NOMO-1 (cell line): ENCODE measurements at regions not wholly inside any gene's neighbourhood (a gene's known extent, or its start where the extent isn't known, plus 50 kb on each side); places are given as distances from the start of the nearest gene placed in this dataset.
"Not testable (repeated sequence)": the region's sequence is repeated elsewhere in the genome, so short reads cannot be mapped to it uniquely, and the experiment has no call there.

Experiments used
- DNase-seq, 2 experiments: peaks; one replicate each; lab custom pipeline; 2025; ENCODE audit not compliant: unreplicated experiment in 2 of 2; lab: John Stamatoyannopoulos, UW

DNA sequence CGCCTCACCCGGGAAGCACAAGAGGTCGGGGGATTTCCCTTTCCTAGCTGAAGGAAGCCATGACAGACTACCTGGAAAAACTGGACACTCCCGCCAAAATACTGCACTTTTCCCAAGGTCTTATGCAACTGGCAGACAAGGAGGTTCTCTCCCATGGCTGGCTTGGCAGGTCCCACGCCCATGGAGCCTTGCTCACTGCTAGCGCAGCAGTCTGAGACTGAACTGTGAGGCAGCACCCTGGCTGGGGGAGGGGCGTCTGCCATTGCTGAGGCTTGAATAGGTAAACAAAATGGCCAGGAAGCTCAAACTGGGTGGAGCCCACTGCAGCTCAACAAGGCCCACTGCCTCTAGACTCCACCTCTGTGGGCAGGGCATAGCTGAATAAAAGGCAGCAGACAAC, 92.1 kb downstream of the C4BPA start:
- not testable (repeated sequence) for DNase-seq

- not testable (repeated sequence) for DNase-seq
Observed at GRCh38 chr1:207201534-207201933, 97.5 kb downstream of the C4BPA start.

DNA sequence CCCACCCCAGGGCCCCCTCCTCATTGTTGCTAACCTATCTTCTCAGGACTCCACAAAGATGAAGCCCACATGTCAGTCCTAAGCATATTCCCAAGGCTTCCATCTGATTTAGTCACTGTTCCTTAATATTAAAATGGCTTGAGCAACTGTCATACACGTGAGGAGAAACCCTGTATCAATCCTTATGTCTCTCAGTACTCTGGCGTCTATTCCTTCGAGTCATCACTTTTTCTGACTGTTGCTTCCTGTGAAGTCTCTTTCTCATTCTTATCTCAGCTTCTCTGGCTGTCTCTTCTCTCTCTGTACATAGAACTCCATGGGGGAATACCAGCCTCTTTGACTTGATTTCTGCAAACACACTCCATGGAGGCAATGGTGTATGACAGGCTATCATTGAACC, 98.4 kb downstream of the C4BPA start:
- DNase-seq: no peak

- peak in 1 of 2 experiments; percentile 6 for DNase-seq
Observed at GRCh38 chr1:207203541-207203940, 99.5 kb downstream of the C4BPA start.

DNA sequence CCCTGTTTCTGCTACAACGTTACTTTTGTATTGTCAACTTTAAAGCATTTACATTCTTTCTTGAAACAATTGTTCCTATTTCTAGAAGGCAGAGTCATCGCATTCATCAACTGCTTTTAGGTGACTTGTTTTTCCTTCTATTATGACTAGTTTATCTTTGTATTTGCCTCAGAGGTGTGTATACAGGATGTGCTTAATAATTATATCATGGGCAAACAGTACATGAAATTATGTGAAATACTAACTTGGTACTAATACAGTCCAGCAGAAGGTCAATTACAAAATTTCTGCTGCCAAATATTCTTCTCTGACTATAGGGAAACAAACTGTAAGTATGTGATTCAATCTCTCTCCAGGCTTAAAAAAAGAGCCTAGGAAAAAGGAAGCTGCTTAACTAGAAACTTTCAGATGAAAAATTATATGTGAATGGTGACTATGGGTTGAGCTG, 101.6 kb downstream of the C4BPA start:
- DNase-seq: no peak

- DNase-seq: not testable (repeated sequence)
Observed at GRCh38 chr1:207208691-207209090, 104.7 kb downstream of the C4BPA start.

DNA sequence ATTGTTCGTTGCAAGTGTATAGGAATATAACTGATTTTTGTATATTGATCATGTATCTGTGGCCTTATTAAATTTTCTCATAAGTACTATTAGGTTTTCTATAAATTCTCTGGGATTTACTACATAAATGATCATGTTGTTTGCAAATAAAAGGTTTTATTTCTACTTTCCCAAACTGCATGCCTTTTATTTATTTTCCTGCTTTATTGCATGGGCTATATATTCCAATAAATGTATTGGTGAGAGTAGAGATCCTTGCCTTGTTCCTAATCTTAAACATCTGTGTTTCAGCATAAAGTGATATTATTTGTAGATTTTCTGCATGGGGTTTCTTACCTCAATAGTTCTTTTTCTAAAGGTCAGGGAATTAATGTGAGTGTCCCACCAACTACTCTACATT, 107.0 kb upstream of the CD55 start:
- no peak for DNase-seq

- peak in 1 of 2 experiments; percentile 56 for DNase-seq
Observed at GRCh38 chr1:207217778-207218511, 103.5 kb upstream of the CD55 start.

- DNase-seq: no peak
Observed at GRCh38 chr1:207218512-207219362, 102.7 kb upstream of the CD55 start.

GRCh38 chr1:207219979-207220889, 101.2 kb upstream of the CD55 start:
- no peak for DNase-seq

GRCh38 chr1:207221934-207222351, 99.5 kb upstream of the CD55 start:
- DNase-seq: no peak

DNA sequence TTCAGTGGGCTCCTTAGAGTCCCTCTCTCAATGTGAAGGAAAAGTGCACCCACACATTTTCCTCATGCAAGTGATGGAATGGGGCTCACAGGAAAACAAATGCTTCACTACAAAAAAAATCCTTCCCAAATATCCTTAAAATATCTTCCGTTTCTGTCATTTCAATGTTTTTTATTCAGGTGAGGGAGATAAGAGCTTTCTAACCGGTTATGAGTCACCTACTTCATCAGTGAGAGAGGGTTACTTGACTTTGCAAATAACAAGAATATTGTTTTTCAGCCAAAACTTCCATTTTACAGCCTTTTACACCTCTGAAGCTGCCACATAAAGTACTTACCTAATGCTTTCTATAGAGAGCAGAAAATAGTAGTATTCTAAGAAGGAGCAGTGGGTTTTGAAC, 98.3 kb upstream of the CD55 start:
- no peak for DNase-seq

DNA sequence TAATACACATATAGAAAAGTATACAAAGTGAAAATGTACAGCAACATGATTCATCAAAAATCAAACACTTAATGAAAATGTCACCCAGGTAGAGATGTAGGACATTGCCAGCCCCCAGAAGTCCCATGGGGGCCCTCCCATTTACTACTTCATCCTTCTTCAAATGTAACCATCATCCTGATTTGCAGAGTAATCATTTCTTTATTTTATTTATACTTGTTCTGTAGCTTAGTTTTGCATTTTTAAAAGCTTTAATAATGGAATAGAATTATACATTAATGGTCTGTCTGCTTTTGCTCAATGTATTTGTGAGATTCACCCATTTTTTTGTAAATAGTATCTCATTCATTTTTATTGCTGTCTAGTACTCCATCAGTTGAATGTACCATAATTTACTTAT, 96.8 kb upstream of the CD55 start:
- DNase-seq: no peak

DNA sequence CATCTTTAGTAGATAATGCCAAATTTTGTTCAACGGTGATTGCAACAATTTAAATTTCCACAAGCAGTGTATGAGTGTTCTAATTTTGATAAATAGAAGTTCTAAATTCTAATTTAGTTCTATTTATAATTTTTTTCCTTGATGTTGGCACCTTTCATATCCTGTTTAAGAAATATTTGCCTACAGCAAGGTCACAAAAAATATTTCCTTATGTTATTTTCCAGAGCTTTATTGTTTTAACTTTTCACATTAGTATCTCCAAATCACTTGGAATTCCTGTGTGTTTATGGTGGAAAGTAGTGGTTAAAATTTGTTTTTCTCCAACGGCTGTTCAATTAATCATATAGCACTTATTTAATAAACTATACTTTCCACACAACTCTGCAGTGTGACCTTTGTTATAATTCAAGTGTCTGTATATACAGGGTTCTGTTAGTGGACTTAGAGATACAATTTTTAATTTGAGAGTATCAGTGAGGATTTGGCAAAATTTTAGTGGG, 94.3 kb upstream of the CD55 start:
- no peak for DNase-seq

- DNase-seq: no peak
Observed at GRCh38 chr1:207228987-207229386, 92.5 kb upstream of the CD55 start.

- DNase-seq: no peak
Observed at GRCh38 chr1:207230441-207230840, 91.0 kb upstream of the CD55 start.

- DNase-seq: no peak
Observed at GRCh38 chr1:207234690-207235089, 86.8 kb upstream of the CD55 start.

DNA sequence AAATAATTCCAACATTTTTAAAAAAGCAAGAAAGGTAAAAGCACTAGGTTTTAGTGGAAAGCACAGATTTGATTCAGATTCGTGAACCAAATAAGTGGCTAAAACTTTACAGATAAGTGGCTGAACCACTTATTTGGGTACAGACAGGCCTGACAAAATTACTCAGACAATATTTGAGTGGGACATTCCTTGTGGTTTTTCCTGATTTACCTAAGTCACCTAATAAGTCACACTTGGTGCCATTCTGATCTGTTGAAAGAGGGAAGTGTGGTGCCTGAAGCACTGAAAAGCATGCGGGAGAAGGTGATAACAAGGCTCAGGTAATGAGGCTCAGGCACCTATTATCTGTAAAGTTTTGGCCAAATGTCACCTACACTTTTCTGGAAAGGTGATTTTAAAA, 81.6 kb upstream of the CD55 start:
- DNase-seq: no peak

- DNase-seq: no peak
Observed at GRCh38 chr1:207240325-207241101, 81.0 kb upstream of the CD55 start.
